Esophagus squamous epithelium (tissue), 5 donors: ENCODE measurements at regions not wholly inside any gene's neighbourhood (a gene's known extent, or its start where the extent isn't known, plus 50 kb on each side); places are given as distances from the start of the nearest gene placed in this dataset.

Experiments
- DNase-seq: peaks from one replicate; lab custom pipeline; 2025; lab: John Stamatoyannopoulos, UW
- H3K27ac ChIP-seq, 4 donors: fragments of 200-600 bp; sonication (generic); one replicate each; pipeline ENCODE4 v1.5.1; 2016 to 2019; ENCODE audit warnings: mild to moderate bottlenecking in 1 of 4
- H3K27me3 ChIP-seq, 4 donors: fragments of 200-600 bp; sonication (generic); 1 replicate in 3 of 4; 2 replicates in 1 of 4; pipeline versions ENCODE4 v1.5.1 to v1.6.0; 2017 to 2021; ENCODE audit warnings: antibody characterized with exemption in 1 of 4
- H3K36me3 ChIP-seq, 3 donors: fragments of 200-600 bp; sonication (generic); one replicate each; pipeline ENCODE4 v1.5.1; 2016 to 2019
- H3K4me1 ChIP-seq, 3 donors: fragments of 200-600 bp; sonication (generic); one replicate each; pipeline ENCODE4 v1.5.1; 2017 to 2019
- H3K4me3 ChIP-seq, 4 donors: fragments of 200-600 bp; sonication (generic); 1 replicate in 3 of 4; 2 replicates in 1 of 4; pipeline ENCODE4 v1.5.1; 2016 to 2019; ENCODE audit warnings: mild to moderate bottlenecking in 2 of 4, moderate library complexity in 1 of 4
- H3K9me3 ChIP-seq, 3 donors: fragments of 200-600 bp; sonication (generic); one replicate each; pipeline ENCODE4 v1.5.1; 2016 to 2019
- CTCF ChIP-seq, 6 experiments: fragments of 450-650 bp in 4 of 6; fragments of 200-600 bp in 2 of 6; sonication (generic) in 2 of 6; IDR thresholded peaks; one replicate each; pipeline ENCODE4 v1.5.1; 2016 to 2019; ENCODE audit warnings: antibody characterized with exemption in 6 of 6, mild to moderate bottlenecking in 4 of 6, moderate library complexity in 4 of 6
- POLR2A ChIP-seq, 4 donors: fragments of 450-650 bp; IDR thresholded peaks; one replicate each; pipeline ENCODE4 v1.6.1; 2017; ENCODE audit warnings: antibody characterized with exemption in 4 of 4, mild to moderate bottlenecking in 4 of 4, moderate library complexity in 3 of 4
- WGBS, 2 donors: methylation state at CpG; one replicate each; pipeline ENCODE4 v1.1.5; 2018; 5-methylcytosine and 5-hydroxymethylcytosine counted together
- intact Hi-C: fragments of 100-400 bp; cut with DNase I; formaldehyde crosslinking; loops from one replicate; pipeline ENCODE4 v1.15.0; 2022
- donor health status: DM: yes; HTN: yes; CAD: no.

DNA sequence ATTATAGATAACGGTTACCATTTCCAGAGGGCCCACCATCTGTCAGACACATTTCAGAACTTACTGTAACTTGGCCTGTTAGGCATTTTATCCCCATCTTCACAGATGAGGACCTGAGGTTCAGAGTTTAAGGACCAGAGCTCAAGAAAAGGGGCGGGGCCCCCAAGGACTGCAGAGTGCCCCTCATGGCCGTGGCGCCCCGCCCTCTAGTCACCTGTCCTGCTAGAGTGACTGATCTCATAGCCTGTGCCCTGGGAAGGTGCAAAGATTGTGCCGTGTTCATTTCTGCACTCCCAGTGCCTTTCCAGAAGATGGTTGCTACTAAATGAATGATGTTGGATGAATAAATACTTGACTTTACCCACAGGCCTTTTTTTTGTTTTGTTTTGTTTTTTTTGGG, 107.0 kb downstream of the XRCC2 start:
- Histone ChIP-seq H3K27me3 (no peaks in the 10 kb centered on the region), H3K36me3 (no peaks in the 10 kb centered on the region), H3K4me1 (no peaks in the 10 kb centered on the region), H3K27ac (no peak overlapping the region), H3K9me3 (no peaks in the 10 kb centered on the region), H3K4me3 (no peak overlapping the region)
- no peak for DNase-seq
- TF ChIP-seq POLR2A (IDR thresholded peaks at IDR 0.05) (no peak), CTCF (IDR thresholded peaks at IDR 0.05) (no peak)
- 76 to 78% methylated on average over 3 to 5 of the region's 6 CpGs for WGBS, 2 donors
- intact Hi-C loops = no loop called here

GRCh38 chr7:152565731-152566130, 110.2 kb downstream of the XRCC2 start:
- no peak for DNase-seq
- Histone ChIP-seq H3K9me3 (no peaks in the 10 kb centered on the region), H3K36me3 (no peaks in the 10 kb centered on the region), H3K4me3 (no peak overlapping the region), H3K4me1 (no peaks in the 10 kb centered on the region), H3K27ac (no peak overlapping the region), H3K27me3 (no peaks in the 10 kb centered on the region)
- no peak for TF ChIP-seq POLR2A (IDR thresholded peaks at IDR 0.05)
- intact Hi-C loops = no loop called here
- 59 to 66% methylated on average over 13 of the region's 13 CpGs for WGBS, 2 donors

- DNase-seq = no peak
- intact Hi-C loops = no loop called here
- Histone ChIP-seq H3K4me3 (no peak overlapping the region), H3K9me3 (no peaks in the 10 kb centered on the region), H3K27ac (no peak overlapping the region), H3K36me3 (no peaks in the 10 kb centered on the region), H3K27me3 (no peaks in the 10 kb centered on the region), H3K4me1 (no peaks in the 10 kb centered on the region)
- TF ChIP-seq POLR2A (IDR thresholded peaks at IDR 0.05) (no peak), CTCF (IDR thresholded peaks at IDR 0.05) (no peak)
- 58 to 60% methylated on average over 8 of the region's 8 CpGs for WGBS, 2 donors
Measured at GRCh38 chr7:152564656-152565250, 111.2 kb downstream of the XRCC2 start.

DNA sequence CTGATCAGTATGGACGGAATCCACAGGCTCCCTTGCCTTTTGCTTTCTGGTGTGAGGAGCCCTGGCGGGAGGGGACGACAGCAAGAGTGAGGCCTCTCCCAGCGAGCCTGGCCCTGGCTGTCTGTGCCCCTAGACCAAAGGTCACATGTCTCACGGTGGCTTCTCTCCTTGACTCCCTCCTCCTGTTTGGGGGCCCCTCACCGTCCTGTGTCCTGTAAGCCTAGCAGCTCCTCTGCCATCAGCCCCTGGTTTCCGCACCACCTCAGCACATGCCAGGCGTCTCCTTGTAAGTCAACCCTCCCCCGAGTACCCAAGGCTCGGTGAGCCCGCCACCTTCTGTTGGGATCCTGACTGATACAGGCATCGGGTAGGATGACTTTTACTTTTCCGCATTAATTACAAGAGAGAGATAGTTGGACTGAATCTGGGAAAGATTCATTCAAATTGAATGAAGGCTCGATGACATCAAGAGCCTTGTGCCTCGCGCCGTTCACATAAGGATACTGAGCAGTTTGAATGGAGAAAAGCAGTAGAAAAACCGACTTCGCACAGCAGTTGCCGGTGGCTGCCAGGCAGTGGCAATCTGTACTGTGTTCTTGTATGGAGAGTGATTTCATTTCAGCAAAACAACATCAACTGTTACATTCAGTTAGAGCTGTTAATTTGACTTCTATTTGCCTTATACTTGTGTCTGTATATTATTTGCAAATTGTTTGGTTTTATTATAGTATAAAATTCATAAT, 119.8 kb downstream of the XRCC2 start:
- no peaks in the 10 kb centered on the region for H3K36me3 ChIP-seq
- H3K4me3 ChIP-seq = no peak overlapping the region
- no peaks in the 10 kb centered on the region for H3K9me3 ChIP-seq
- DNase-seq = no peak
- H3K27me3 ChIP-seq = no peaks in the 10 kb centered on the region
- intact Hi-C loops = no loop called here
- 76 to 89% methylated on average over 15 to 20 of the region's 20 CpGs for WGBS, 2 donors
- no peaks in the 10 kb centered on the region for H3K4me1 ChIP-seq
- no peak for TF ChIP-seq POLR2A (IDR thresholded peaks at IDR 0.05)
- TF ChIP-seq CTCF (IDR thresholded peaks at IDR 0.05) = no peak
- no peak overlapping the region for H3K27ac ChIP-seq

DNA sequence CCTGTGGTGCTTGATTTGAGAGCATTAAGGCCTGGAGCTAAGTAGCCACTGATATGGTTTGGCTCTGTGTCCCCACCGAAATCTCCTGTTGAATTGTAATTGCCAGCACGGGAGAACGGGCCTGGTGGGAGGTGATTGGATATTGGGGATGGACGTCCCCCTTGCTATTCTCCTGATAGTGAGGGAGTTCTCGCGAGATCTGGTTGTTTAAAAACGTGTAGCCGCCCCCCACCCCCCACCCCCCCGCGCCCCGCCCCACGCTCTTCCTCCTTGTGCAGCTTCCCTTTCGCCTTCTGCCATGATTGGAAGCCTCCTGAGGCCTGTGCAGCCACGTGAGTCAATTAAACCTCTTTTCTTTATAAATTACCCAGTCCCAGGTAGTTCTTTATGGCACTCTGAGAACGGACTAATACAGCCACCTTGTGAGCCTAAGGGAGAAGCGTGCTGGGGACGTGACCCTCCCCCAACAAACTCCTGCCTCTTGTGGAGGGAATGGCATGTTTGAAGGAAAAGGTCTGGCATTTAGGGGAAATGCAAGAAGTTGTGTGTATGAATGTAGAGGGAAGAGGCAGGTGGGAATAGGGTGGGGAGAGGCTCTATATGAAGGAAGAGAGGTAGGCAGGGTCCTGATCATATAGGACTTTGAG, 118.0 kb upstream of the KMT2C start:
- intact Hi-C loops = no loop called here
- no peak overlapping the region for H3K27ac ChIP-seq
- H3K27me3 ChIP-seq = no peaks in the 10 kb centered on the region
- no peak overlapping the region for H3K4me3 ChIP-seq
- no peak for DNase-seq
- H3K9me3 ChIP-seq = no peaks in the 10 kb centered on the region
- no peaks in the 10 kb centered on the region for H3K4me1 ChIP-seq
- TF ChIP-seq CTCF (IDR thresholded peaks at IDR 0.05) (no peak), POLR2A (IDR thresholded peaks at IDR 0.05) (no peak)
- H3K36me3 ChIP-seq = no peaks in the 10 kb centered on the region
- WGBS, 2 donors = 60 to 88% methylated on average over 13 to 16 of the region's 17 CpGs
